HG02852 (cell line): ENCODE measurements at regions not wholly inside any gene's neighbourhood (a gene's known extent, or its start where the extent isn't known, plus 50 kb on each side); places are given as distances from the start of the nearest gene placed in this dataset.

ENCODE experiments used
- ATAC-seq: cut with Tn5 transposase; IDR thresholded peaks from one replicate; pipeline ENCODE4 v1.9.1; 2021; ENCODE audit warnings: mild to moderate bottlenecking, moderate library complexity; ENCODE audit not compliant: unreplicated experiment

DNA sequence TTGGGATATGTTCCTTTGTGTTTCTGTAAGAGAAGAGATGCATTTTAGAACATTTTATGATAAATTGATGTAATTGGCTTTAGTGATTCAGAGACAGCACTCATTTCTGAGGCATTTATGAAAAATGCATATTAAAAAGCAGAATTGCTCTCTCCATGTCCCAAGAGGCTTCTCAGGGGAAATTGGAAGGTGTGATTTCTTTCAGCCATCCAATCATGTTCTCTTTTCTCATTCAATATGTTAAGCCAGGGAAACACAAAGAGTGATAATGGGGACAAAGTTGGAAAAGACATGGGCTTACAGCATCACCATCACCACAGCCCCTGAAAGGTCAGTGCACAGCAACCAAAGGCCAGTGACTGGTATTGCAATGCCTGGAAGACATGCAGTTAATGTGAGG is 129.9 kb upstream of the COL1A2 start:
- no peak for ATAC-seq

DNA sequence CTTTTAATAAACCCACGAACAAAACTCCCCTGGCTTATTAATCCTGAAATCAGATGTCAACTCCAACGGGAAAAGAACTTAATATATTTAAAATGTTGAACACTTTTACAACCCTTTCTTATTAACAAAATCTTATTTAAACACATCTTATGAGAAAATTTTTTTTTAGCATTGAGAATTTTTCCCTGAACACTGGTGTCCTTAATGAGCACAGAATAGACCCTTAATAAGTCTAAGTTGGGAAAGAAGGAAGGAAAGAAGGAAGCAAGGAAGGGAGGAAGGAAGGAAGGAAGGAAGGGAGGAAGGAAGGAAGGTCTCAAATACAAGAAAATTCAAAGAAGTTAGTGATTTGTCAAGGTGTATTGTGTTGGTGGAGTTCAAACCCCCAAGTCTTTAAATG is 129.2 kb upstream of the COL1A2 start:
- ATAC-seq, result no peak

DNA sequence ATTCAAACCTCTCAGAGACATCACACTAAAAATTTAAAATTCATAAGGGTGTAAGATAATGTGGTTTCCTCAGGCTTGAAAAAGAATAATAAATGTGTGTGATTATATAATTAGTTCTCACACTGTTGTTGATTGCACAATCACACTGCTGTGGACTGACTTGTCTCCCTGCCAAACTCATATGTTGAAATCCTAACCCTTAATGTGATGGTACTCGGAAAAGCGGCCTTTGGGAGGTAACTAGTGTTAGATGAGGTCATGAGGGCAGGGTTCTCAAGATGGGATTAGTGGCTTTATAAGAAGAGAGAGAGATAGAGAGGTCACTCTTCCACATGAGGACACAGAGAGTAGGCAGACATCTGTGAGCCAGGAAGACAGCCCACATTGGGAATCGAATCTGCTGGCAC is 128.5 kb upstream of the COL1A2 start:
- ATAC-seq, result no peak

GRCh38 chr7:94270772-94271171 is 123.9 kb upstream of the COL1A2 start:
- ATAC-seq, result no peak

DNA sequence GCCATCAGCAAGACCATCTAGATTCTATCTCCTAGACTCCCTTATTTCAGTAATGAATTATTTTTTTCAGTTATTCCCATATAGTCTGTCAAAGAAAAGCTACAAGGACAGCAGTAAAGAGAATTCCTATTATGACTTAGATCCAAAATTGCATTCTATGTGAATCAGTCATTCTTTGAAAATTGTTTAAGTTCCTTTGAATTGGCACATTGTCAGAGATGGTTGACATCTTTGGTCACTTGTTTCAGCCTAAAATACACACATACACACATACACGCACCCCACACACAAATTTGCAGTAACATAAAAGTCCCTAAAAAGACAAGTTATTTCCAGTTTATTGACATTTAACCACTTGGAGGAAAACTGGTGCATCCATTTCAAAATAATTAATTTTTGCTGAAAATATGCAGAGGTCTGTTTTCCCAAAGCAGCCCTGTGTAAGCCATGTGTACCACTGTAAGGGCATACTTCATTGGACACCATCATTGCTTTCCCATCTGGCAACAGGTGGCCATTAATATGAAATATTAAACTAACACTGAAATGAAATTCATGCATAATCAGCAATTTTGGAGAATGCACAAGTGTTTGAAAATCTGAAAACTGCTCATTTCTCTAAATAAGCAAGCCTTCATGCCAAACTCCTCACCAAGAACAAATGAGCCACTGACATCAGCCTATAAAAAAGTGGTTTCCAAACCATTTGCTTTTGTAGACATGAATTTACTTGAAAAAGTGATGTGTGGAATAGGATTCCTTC is 121.7 kb upstream of the COL1A2 start:
- ATAC-seq, result no peak

DNA sequence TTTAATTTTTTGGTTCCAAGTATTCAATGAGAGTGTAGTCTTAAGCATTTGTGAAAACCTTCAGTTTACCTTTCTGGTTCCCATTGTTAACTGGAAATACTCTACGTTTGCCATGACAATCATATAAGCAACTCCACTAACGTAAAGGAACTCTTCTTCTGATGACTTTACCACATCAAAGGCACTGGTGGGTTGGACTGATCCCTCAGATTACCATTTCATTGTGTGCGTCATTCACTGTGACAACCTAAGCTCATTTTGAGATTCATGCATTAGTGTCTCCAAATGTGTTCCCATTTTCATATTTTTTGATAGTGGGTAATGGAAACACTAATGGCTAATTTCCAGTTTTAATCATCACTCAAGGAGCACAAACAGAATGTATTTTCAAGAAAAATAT is 119.9 kb upstream of the COL1A2 start:
- no peak for ATAC-seq

DNA sequence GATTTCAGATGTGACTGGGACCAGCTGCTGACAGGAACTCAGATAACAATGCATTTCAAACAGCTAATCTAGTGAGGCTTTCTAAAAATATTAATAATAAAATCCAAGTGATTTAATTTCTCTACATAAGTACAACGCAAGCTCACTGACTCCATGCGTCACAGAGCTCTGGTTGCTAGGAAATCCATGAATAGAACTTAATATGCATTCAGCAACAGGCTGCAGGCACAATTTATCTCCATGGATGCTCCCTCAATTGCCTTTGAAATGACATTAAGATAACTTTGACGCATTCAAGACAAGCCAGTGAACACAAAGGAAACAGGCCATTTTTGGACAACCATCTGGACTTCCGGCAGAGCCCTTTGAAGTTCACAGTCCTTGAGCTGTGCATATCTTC is 118.7 kb upstream of the COL1A2 start:
- no peak for ATAC-seq

DNA sequence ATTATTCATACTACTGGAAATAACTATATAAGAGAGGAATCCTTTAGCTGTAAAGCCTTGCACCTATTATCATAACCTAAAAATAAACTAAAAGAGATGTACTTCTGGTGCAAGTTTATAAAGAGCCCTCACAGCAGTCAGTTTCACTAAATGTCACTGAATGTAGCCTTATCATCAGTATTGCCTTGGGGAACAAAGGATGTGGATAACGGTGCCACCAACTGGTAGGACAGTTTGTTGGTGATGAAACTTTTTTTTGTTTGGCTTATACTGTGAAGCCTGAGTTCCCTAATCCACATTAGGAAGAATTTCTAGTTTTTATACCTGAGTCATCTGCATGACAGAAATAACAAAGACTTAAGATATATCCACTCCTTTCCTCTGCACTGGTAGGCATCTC is 117.9 kb upstream of the COL1A2 start:
- peak; percentile 65 for ATAC-seq

DNA sequence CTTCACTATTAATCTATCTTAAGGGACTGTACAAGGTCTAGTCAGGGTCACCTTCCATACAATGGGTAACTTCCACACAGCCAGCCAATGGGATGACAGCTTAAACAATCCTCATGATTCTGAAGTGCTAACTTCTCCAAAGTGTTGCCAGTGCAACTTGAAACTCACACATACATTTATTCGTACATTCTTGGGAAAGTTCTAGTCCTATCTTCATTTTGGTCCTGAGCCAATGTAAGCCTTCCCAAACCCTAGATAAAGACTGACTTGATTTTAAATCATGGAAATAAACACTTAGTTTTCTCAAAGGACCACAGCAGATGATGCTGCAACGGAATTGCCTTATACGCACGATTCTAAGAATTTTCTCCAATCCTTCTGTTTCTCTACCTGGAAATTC is 117.5 kb upstream of the COL1A2 start:
- peak; percentile 12 for ATAC-seq

GRCh38 chr7:94280851-94281250 is 113.8 kb upstream of the COL1A2 start:
- ATAC-seq, result no peak

DNA sequence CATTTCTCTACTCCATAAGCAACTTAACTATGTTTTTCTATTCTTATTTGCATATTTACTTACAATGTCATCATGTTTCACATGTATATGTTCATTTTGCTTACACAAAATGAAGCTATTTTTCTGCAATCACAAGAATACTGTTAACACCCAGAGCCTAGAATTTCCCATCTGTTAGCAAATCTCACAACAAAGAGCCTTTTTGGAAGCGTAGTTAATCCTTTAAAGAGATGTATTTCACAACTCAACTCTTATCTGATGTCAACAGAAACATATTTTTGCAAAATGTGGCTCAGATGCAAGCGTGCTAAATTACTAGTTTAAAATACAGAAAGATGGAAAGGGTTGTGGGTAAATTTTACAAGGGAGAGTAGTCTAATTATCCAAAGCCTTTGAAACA is 110.6 kb upstream of the COL1A2 start:
- ATAC-seq, result no peak

DNA sequence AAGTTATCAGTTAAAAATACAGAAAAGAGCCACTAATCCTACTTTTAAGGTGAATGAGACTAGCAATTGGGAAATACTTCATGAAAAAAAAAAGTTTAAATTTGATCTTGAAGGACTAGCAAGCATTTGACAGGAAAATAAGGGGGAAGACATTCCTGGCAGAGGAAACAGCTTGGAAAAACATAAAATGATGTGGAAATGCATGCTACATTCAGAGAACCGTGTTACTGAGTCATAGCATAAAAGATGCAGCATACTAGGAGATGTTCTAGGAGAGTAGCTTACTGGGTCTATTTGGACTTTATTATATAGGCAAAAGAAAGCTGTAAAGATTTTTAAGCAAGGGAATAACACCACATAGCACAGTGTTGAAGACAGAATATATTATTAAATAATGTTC is 108.6 kb upstream of the COL1A2 start:
- no peak for ATAC-seq

DNA sequence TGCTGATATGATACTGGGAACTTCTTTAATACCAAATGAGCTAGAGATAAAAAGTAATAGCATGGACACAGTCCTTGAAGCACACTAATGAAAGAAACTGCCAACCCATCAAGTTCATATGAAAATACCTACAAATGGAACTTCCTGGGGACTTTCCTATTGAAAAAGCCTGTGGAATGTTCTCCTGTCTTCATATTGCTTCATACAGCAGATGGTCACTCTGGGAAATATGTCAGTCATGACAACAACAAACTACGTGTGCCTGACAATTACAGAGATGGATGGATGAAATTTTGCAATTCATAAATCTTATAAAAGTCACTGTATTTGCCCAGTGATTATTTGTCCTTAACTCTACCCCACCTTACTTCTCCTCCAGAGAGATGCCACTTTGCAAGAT is 106.6 kb upstream of the COL1A2 start:
- no peak for ATAC-seq

GRCh38 chr7:94289071-94289470 is 105.6 kb upstream of the COL1A2 start:
- ATAC-seq, result no peak

DNA sequence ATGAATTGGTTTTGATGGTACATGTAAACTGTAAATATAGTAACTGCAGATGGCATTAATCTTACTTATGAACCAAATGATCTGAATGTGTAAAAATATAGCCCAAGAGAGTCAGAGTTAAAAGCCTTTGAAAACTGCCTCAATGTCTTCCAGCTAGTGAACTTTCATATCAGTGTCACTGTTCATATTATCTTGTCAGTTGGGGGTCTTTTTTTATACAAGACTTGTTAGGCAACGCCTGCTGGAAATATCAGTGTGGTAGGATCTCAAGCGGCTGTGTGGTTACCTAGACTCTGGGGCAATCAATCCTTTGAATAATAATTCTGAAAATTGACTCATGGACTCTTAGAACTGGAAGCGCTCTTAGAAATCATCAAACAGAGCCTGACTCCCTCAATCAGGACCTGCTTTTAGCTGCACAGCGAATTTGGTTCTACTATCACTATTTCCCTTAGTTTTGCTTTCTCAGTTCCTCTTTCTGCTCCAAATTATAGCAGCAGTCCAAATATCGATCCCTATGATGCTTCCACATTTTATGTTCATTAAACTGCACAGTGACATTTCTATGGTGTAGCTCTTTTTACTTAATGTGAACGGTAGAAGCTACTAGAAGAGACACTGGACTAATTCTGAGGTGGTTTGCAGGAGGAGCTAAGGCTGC is 100.1 kb upstream of the COL1A2 start:
- ATAC-seq, result no peak

DNA sequence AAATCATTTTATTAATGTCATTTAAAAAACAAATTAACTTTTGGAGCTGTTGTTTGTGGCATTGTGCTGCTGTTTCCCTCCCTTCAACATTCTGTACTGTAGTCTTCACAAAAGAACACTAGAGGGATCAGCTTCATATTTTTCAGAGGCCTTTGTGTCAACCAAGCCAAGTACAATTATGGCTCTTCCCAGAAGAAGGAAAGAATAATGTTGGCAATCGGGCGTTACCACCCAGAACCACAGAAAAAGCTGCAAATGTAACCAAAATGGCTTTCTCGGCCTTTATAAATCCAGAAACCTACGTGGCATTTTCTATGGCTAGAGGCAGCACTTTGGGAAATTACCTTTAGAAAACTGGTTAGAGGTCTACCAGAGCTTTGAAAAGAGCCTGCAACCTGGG is 98.8 kb upstream of the COL1A2 start:
- ATAC-seq, result no peak

GRCh38 chr7:94296881-94297280 is 97.8 kb upstream of the COL1A2 start:
- ATAC-seq, result no peak

GRCh38 chr7:94297397-94297838 is 97.3 kb upstream of the COL1A2 start:
- no peak for ATAC-seq

- ATAC-seq, result no peak
These were observed 95.8 kb upstream of the COL1A2 start for GRCh38 chr7:94298943-94299342.

GRCh38 chr7:94300176-94300835 is 94.4 kb upstream of the COL1A2 start:
- ATAC-seq, result no peak

DNA sequence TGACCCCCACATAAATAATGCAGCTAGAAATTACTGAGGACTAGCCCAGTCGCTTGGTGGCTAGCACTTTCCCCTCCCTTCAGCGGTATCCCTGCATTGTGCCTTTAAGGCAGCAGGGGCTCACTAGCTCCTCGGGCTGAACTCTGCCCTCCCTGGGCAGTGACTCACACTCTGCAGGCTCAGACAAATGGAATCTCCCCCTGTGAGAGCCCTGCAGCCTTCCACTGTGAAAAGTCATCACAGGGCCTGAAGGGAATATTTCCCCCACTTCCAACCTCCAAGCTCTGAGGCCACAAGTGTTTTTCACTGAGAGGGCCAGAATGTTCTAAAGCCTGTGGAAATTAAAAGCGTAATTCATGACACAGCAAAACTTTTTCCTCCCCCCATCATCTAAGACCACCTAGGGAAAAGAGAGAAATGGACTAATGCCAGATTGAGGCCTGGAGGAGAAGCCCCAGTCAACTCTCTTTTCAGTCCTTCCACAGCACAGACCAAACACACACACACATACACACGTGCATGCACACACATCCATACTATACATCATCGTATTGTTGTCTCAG is 93.6 kb upstream of the COL1A2 start:
- ATAC-seq, result no peak

GRCh38 chr7:94303118-94303517 is 91.6 kb upstream of the COL1A2 start:
- ATAC-seq, result no peak
